HG03103 (cell line): ENCODE measurements at regions not wholly inside any gene's neighbourhood (a gene's known extent, or its start where the extent isn't known, plus 50 kb on each side); places are given as distances from the start of the nearest gene placed in this dataset.

ENCODE experiments used
- ATAC-seq: cut with Tn5 transposase; IDR thresholded peaks from one replicate; pipeline ENCODE4 v1.9.1; 2021; ENCODE audit warnings: low read depth; ENCODE audit not compliant: unreplicated experiment

DNA sequence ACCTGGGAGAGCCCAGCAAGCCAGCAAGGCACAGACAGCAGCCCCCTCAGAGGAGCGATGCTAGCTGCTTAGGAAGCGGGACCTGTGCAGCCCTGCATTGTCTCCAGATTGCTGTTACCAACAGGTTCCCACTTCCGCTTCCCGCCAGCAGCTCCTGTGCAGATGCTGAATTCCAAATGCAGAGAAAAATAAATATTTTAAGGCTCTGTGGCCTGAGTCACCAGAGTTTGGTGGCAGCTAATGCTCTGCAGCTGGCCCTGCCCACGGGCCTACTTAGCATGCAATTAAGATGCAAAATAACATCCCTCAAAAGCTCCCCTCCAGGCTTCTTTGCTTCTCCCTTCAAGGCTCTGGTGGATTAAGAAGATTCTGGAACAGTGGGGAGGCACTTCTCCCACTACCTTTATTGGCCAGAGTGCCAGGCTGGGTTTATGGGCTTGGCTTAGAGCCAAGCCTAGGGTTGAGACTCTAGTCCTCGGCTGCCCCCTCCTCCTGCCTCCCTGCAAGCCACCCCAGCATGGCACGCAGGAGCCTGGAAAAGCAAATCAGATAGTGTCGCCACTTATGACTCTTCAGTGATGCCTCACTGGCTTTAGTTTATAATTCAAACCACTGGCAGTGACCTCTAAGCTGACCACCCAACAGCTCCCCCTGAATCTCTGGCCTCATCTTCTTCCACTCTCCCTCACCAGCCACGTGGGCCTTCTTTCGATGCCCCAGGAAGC is 207.1 kb upstream of the ZC3H12A start:
- no peak for ATAC-seq

- ATAC-seq: no peak
These were observed 203.7 kb upstream of the ZC3H12A start for GRCh38 chr1:37270639-37271038.

DNA sequence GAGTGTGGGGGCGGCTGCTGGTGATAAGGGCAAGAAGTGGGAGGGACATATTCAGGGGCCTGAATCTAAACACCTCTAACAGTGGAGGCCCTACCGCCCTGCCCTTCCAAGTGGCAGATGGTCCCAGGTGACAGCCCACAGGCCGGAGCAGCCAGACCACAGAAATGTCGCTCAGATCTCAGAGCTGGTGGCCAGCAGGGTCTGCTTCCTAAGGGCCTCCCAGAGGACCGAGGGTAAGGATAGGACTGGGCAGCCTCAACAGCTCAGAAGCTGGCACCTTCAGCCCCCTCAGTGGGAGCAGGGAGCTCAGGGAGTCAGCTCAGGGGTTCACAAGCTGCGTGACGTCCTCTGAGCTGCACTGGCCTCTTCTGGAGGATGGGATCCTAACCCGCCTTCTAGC is 201.8 kb upstream of the ZC3H12A start:
- ATAC-seq: no peak

GRCh38 chr1:37274486-37274885 is 199.9 kb upstream of the ZC3H12A start:
- ATAC-seq: no peak

DNA sequence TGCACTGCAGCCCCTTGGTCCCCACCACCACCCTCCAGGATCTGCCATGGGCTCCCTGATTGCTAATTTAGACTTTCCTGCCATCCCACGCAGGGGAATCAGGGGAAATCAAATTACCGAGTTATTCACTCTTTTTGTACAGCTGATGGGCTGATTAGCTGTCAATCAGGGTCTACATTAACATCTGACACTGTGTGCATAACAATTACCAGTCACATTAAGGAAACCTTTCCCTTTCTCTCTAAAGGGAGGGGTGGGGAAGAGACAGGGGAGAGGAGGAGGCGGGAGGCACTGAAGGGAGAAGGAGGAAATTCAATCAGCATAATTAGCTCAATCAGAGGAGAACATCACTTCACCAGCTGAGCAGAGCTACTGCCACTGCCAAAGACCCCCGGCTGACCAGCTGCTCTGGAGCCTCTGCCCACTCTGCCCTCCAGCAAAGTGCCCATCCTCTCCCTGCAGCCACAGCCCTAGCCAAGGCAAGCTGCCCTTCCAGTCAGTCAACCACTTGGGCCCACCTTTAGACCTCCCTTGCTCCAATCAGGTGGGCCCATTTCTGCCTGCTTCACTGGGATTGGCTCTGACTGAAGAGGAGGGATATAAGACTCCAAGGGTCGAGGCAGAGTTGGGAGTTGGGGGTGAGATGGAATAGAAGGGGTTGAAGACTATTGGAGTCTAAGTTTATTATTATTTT is 199.3 kb upstream of the ZC3H12A start:
- ATAC-seq: no peak

DNA sequence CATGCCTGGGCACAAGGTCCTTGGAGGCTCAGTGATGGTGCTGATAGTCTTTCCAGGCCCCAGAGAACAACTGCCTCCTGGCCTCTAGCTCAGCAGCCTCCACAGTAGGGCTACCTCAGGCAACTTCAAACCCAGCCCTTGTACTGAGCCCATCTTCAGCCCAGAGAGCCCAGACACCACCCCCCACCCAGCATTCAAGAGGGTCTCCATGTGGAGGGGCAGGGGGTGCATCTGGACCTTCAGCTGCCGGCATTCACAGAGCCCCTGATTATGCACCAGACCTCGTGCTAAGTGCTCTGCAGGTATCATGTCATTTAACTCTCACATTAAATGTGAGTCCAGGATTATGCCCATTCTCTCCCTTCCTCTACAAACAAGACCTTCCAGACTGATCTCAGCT is 197.0 kb upstream of the ZC3H12A start:
- no peak for ATAC-seq

DNA sequence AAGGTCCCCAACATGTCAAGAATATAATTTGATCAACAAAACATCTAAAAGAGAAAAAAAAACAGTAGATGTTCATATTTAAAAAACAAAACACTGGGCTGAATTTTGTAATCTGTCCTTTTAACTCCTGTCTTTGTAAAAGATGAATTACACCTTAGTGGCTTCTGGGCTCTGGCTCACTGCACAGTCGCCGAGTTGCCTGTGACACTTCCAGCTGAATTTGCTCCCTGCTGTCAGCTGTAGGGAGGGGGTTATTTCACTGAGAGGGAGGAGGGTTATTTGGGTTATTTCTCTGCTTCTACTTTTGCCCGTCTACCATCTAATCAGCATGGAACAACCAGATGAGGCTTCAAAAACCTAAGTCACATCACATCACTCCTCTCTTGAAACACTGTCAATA is 193.0 kb upstream of the ZC3H12A start:
- ATAC-seq: no peak

DNA sequence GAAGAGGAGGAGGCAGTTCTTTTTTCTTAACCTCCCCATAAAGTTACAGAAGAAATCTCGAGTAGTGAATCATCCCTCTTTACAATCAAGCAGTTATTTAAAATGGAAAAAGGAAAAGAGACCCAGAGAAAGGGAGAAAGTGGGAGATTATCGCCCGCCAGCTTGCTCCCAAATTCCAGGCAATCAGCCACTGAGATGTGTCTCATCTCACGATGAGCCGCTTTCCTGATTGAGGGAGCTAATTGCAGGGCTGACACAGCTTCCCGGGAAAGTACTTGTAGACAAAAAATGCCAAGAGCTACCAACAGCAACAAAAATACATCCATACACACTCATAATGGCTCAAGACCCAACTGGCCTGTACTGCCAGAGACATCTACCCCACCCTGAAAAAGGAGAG is 191.6 kb upstream of the ZC3H12A start:
- ATAC-seq: no peak

DNA sequence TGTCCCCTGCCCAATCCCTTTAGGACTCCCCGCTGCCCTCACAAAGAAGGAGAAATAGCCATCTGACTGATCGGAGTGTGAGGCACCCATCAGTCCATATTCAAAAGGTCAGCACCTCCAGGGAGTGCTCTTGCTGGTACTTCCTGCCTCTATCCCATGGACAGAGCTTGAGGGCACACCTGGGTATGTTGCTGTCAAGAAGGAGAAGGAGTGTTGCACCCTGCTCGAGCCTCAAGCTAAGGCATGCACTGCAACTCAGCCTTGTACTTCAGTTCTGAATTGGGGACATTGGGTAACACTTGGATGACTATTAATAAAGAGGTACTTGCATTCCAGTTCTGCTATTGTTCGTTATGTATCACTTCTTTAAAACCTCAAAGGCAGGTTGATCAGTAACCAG is 190.3 kb upstream of the ZC3H12A start:
- no peak for ATAC-seq

DNA sequence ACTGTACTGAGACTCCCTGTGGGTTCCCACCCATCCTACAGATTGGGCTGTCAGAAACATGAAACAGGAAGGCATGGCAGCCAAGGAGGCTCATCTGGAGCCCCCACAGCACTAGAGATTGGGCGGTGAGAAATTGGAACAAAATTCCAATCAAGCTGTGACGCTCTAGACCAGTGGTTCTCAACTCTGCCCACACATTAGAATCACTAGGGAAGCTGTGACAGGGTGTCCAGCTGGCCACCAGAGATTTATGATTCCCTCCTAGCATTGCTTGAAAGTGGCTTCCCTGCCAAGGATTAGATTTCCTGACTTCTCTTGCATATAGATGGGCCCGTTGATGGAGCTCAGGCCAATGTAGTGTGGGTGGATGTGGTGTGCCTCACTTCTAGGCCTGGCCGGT is 187.5 kb upstream of the ZC3H12A start:
- no peak for ATAC-seq

GRCh38 chr1:37288900-37289299 is 185.5 kb upstream of the ZC3H12A start:
- ATAC-seq: peak; percentile 95

GRCh38 chr1:37290718-37291117 is 183.7 kb upstream of the ZC3H12A start:
- ATAC-seq: no peak

GRCh38 chr1:37292789-37293188 is 181.6 kb upstream of the ZC3H12A start:
- no peak for ATAC-seq

DNA sequence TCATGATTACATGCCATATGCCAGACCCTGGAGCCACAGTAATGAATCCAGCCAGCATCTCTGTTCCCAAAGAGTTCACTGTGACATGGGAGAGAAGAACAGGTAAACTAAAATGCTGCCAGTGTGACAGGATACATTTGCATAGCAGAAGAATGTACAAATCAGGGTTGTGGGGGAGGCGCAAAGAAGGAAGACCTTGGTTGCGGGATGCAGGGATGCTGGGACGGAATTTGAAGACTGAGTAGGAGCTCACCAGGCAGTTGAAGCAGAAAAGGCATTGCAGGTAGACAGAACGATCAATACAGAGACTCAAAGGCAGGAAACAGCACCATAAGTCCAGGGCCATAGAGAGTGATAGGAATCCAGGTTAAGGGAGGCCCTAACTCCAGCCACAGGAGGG is 180.3 kb upstream of the ZC3H12A start:
- no peak for ATAC-seq

- no peak for ATAC-seq
These were observed 179.9 kb upstream of the ZC3H12A start for GRCh38 chr1:37294529-37294928.

- ATAC-seq: no peak
These were observed 175.6 kb upstream of the ZC3H12A start for GRCh38 chr1:37298769-37299168.

- ATAC-seq: no peak
These were observed 175.2 kb upstream of the ZC3H12A start for GRCh38 chr1:37299216-37299615.

- no peak for ATAC-seq
These were observed 170.4 kb upstream of the ZC3H12A start for GRCh38 chr1:37303884-37304574.

GRCh38 chr1:37305108-37305507 is 169.3 kb upstream of the ZC3H12A start:
- ATAC-seq: no peak

- ATAC-seq: no peak
These were observed 168.5 kb upstream of the ZC3H12A start for GRCh38 chr1:37305841-37306240.

- ATAC-seq: no peak
These were observed 167.9 kb upstream of the ZC3H12A start for GRCh38 chr1:37306461-37306860.

DNA sequence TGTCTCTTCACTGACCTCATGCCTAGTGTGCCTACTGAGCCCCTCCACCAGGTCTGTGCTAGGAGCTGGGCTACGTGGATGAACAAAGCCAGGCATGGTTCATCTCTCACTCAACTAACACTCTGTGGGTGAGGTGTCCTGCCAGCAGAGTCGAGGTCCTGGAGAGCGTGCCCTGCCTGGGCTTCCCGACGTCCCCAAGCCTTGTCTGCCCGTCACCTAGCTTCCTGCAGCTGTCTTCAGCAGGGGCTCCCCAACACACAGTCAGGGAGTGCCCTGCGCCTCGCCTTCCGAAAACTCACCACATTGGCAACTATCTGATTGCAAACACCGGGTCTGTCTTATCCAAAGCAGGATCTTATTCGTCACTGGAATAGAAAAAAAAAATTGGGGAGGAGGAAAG is 167.5 kb upstream of the ZC3H12A start:
- ATAC-seq: no peak
